Activated CD4-positive, alpha-beta T cell treated with anti-CD3 and anti-CD28 coated beads for 1 hour (primary cell): ENCODE measurements at regions not wholly inside any gene's neighbourhood (a gene's known extent, or its start where the extent isn't known, plus 50 kb on each side); places are given as distances from the start of the nearest gene placed in this dataset.
"Not testable (repeated sequence)": the region's sequence is repeated elsewhere in the genome, so short reads cannot be mapped to it uniquely, and the experiment has no call there.

Experiments used
- DNase-seq: peaks from one replicate; pipeline ENCODE4 v3.0.0-alpha.2; 2020

- DNase-seq = no peak
Measured at GRCh38 chr13:73171926-73172325, 113.1 kb downstream of the KLF5 start.

GRCh38 chr13:73171271-73171682 is 112.5 kb downstream of the KLF5 start:
- DNase-seq = no peak

GRCh38 chr13:73169971-73170370 is 111.2 kb downstream of the KLF5 start:
- DNase-seq = no peak

GRCh38 chr13:73168953-73169401 is 110.2 kb downstream of the KLF5 start:
- DNase-seq = no peak

- no peak for DNase-seq
Measured at GRCh38 chr13:73168226-73168952, 109.6 kb downstream of the KLF5 start.

GRCh38 chr13:73167028-73167820 is 108.4 kb downstream of the KLF5 start:
- no peak for DNase-seq

- DNase-seq = no peak
Measured at GRCh38 chr13:73166204-73166603, 107.4 kb downstream of the KLF5 start.

- no peak for DNase-seq
Measured at GRCh38 chr13:73162912-73163911, 104.4 kb downstream of the KLF5 start.

GRCh38 chr13:73160371-73161031 is 101.7 kb downstream of the KLF5 start:
- not testable (repeated sequence) for DNase-seq

GRCh38 chr13:73158851-73159250 is 100.0 kb downstream of the KLF5 start:
- no peak for DNase-seq

GRCh38 chr13:73157031-73157430 is 98.2 kb downstream of the KLF5 start:
- DNase-seq = no peak

- no peak for DNase-seq
Measured at GRCh38 chr13:73146707-73147106, 87.9 kb downstream of the KLF5 start.

- DNase-seq = no peak
Measured at GRCh38 chr13:73142071-73142470, 83.3 kb downstream of the KLF5 start.

- DNase-seq = no peak
Measured at GRCh38 chr13:73141292-73141771, 82.5 kb downstream of the KLF5 start.

- no peak for DNase-seq
Measured at GRCh38 chr13:73140801-73141200, 82.0 kb downstream of the KLF5 start.

GRCh38 chr13:73138638-73139491 is 80.1 kb downstream of the KLF5 start:
- no peak for DNase-seq

GRCh38 chr13:73138276-73138637 is 79.5 kb downstream of the KLF5 start:
- no peak for DNase-seq

- no peak for DNase-seq
Measured at GRCh38 chr13:73136776-73137175, 78.0 kb downstream of the KLF5 start.

GRCh38 chr13:73133531-73133930 is 74.7 kb downstream of the KLF5 start:
- no peak for DNase-seq

GRCh38 chr13:73131247-73131646 is 72.4 kb downstream of the KLF5 start:
- DNase-seq = no peak

- no peak for DNase-seq
Measured at GRCh38 chr13:73129023-73129422, 70.2 kb downstream of the KLF5 start.
